ENCODE measurements at regions not wholly inside any gene's neighbourhood (a gene's known extent, or its start where the extent isn't known, plus 50 kb on each side); places are given as distances from the start of the nearest gene placed in this dataset.

DNA sequence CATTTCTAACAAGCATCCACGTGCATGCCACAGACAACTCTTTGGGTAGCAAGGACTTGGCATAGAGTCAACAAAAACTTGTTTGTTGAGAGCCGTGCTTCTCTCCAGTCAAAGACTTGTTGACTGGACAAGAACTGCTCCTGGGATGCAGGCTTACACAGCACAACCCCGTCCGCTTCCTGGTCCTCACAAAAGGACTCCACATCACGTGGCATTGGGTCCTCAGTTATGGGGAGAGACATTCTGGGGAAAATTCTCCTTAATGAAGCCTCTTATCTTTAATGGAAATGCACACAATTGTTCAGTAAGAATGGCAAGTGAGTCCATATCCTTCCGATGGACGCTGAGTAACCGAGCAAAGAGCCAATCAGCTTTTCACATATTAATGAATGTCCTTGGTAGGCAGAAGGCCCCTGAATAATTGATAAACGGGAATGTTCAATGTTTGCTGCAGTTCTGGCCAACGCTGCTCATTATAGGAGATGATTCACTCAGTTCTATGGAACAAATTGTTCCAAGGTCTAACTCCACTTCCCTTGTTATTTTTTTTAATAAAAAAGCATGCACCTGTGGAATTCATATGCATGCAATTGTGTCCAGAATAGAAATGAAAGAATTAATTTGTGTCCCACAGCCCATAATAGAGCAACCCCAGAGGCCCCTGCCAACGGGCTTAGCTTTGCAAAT is 97.0 kb upstream of the ZNF366 start:
- TF ChIP-seq, protein P1, sequence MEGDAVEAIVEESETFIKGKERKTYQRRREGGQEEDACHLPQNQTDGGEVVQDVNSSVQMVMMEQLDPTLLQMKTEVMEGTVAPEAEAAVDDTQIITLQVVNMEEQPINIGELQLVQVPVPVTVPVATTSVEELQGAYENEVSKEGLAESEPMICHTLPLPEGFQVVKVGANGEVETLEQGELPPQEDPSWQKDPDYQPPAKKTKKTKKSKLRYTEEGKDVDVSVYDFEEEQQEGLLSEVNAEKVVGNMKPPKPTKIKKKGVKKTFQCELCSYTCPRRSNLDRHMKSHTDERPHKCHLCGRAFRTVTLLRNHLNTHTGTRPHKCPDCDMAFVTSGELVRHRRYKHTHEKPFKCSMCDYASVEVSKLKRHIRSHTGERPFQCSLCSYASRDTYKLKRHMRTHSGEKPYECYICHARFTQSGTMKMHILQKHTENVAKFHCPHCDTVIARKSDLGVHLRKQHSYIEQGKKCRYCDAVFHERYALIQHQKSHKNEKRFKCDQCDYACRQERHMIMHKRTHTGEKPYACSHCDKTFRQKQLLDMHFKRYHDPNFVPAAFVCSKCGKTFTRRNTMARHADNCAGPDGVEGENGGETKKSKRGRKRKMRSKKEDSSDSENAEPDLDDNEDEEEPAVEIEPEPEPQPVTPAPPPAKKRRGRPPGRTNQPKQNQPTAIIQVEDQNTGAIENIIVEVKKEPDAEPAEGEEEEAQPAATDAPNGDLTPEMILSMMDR (IDR thresholded peaks at IDR 0.05), result no peak
- TF ChIP-seq EZH2 (IDR thresholded peaks at IDR 0.05) (no peak), EZH2phosphoT487 (IDR thresholded peaks at IDR 0.05) (no peak)
